ENCODE measurements at regions not wholly inside any gene's neighbourhood (a gene's known extent, or its start where the extent isn't known, plus 50 kb on each side); places are given as distances from the start of the nearest gene placed in this dataset.

GRCh38 chr6:44701038-44701636 is 313.6 kb downstream of the CDC5L start:
- no peaks in the 10 kb centered on the region for H3K79me2 ChIP-seq (ENCODE audit: insufficient read depth, low read length)
- no peak overlapping the region for H2AFZ ChIP-seq (ENCODE audit: low read depth, low read length)
- peak; percentile 44; the same call in 1 of the 3 replicates for ATAC-seq (ENCODE audit: insufficient read depth, low read depth)
- TF ChIP-seq EZH2 (IDR thresholded peaks at IDR 0.05; ENCODE audit: borderline replicate concordance, low read depth, low read length, severe bottlenecking) (no peak), CTCF (IDR thresholded peaks at IDR 0.05; ENCODE audit: borderline replicate concordance, extremely low read depth, low read length, poor library complexity, severe bottlenecking) (no peak)
- no peaks in the 10 kb centered on the region for H3K4me1 ChIP-seq (ENCODE audit: insufficient read depth, low read length)
- H3K4me2 ChIP-seq (ENCODE audit: insufficient read depth, low read length) = no peak overlapping the region
- peak; percentile 12 for DNase-seq
- no peaks in the 10 kb centered on the region for H3K27me3 ChIP-seq (ENCODE audit: insufficient read depth, low read length, poor library complexity)
- H3K27ac ChIP-seq (ENCODE audit: low read length) = no peak overlapping the region
- no peak overlapping the region for H3K4me3 ChIP-seq (ENCODE audit: low read depth in 1 of 2, low read length in 2 of 2)
- H3K36me3 ChIP-seq (ENCODE audit: insufficient read depth, low read length) = no peaks in the 10 kb centered on the region
- no peaks in the 10 kb centered on the region for H3K9me3 ChIP-seq (ENCODE audit: insufficient read depth, low read length, severe bottlenecking)
- H4K20me1 ChIP-seq (ENCODE audit: insufficient read depth, low read length) = no peaks in the 10 kb centered on the region
- no peak overlapping the region for H3K9ac ChIP-seq (ENCODE audit: low read depth, low read length)

- Histone ChIP-seq H3K36me3 (ENCODE audit: insufficient read depth, low read length) (no peaks in the 10 kb centered on the region), H3K9ac (ENCODE audit: low read depth, low read length) (no peak overlapping the region), H3K27me3 (ENCODE audit: insufficient read depth, low read length, poor library complexity) (no peaks in the 10 kb centered on the region), H2AFZ (ENCODE audit: low read depth, low read length) (no peak overlapping the region), H3K79me2 (ENCODE audit: insufficient read depth, low read length) (no peaks in the 10 kb centered on the region), H4K20me1 (ENCODE audit: insufficient read depth, low read length) (no peaks in the 10 kb centered on the region), H3K4me2 (ENCODE audit: insufficient read depth, low read length) (no peak overlapping the region), H3K27ac (ENCODE audit: low read length) (no peak overlapping the region), H3K4me3 (ENCODE audit: low read depth in 1 of 2, low read length in 2 of 2) (no peak overlapping the region), H3K4me1 (ENCODE audit: insufficient read depth, low read length) (no peaks in the 10 kb centered on the region), H3K9me3 (ENCODE audit: insufficient read depth, low read length, severe bottlenecking) (no peaks in the 10 kb centered on the region)
- TF ChIP-seq EZH2 (IDR thresholded peaks at IDR 0.05; ENCODE audit: borderline replicate concordance, low read depth, low read length, severe bottlenecking) = no peak
- no peak for TF ChIP-seq CTCF (IDR thresholded peaks at IDR 0.05; ENCODE audit: borderline replicate concordance, extremely low read depth, low read length, poor library complexity, severe bottlenecking)
- ATAC-seq (ENCODE audit: insufficient read depth, low read depth) (no peak), DNase-seq (no peak)
Measured at GRCh38 chr6:44701637-44702101, 314.2 kb downstream of the CDC5L start.

- H4K20me1 ChIP-seq (ENCODE audit: insufficient read depth, low read length) = no peaks in the 10 kb centered on the region
- H3K36me3 ChIP-seq (ENCODE audit: insufficient read depth, low read length) = no peaks in the 10 kb centered on the region
- H2AFZ ChIP-seq (ENCODE audit: low read depth, low read length) = no peak overlapping the region
- no peak for ATAC-seq (ENCODE audit: insufficient read depth, low read depth)
- TF ChIP-seq CTCF (IDR thresholded peaks at IDR 0.05; ENCODE audit: borderline replicate concordance, extremely low read depth, low read length, poor library complexity, severe bottlenecking) (no peak), EZH2 (IDR thresholded peaks at IDR 0.05; ENCODE audit: borderline replicate concordance, low read depth, low read length, severe bottlenecking) (no peak)
- no peaks in the 10 kb centered on the region for H3K9me3 ChIP-seq (ENCODE audit: insufficient read depth, low read length, severe bottlenecking)
- H3K27me3 ChIP-seq (ENCODE audit: insufficient read depth, low read length, poor library complexity) = no peaks in the 10 kb centered on the region
- no peaks in the 10 kb centered on the region for H3K4me1 ChIP-seq (ENCODE audit: insufficient read depth, low read length)
- H3K27ac ChIP-seq (ENCODE audit: low read length) = no peak overlapping the region
- DNase-seq = no peak
- no peak overlapping the region for H3K9ac ChIP-seq (ENCODE audit: low read depth, low read length)
- H3K79me2 ChIP-seq (ENCODE audit: insufficient read depth, low read length) = no peaks in the 10 kb centered on the region
- H3K4me3 ChIP-seq (ENCODE audit: low read depth in 1 of 2, low read length in 2 of 2) = no peak overlapping the region
- H3K4me2 ChIP-seq (ENCODE audit: insufficient read depth, low read length) = no peak overlapping the region
Measured at GRCh38 chr6:44702292-44702691, 314.8 kb downstream of the CDC5L start.
